ENCODE measurements at regions not wholly inside any gene's neighbourhood (a gene's known extent, or its start where the extent isn't known, plus 50 kb on each side); places are given as distances from the start of the nearest gene placed in this dataset.

- TF ChIP-seq CTCF (IDR thresholded peaks at IDR 0.05; ENCODE audit: low read depth, low read length, missing input control) = no peak
- TF ChIP-seq REST (IDR thresholded peaks at IDR 0.05) = no peak
- no peak for TF ChIP-seq JUND (IDR thresholded peaks at IDR 0.05)
- TF ChIP-seq RAD21 (IDR thresholded peaks at IDR 0.05) = no peak
These were observed 85.6 kb downstream of the PFDN4 start for GRCh38 chr20:54293526-54293925.

All from liver (tissue), 3 donors.